Duodenal mucosa (tissue), 2 donors: ENCODE measurements at regions not wholly inside any gene's neighbourhood (a gene's known extent, or its start where the extent isn't known, plus 50 kb on each side); places are given as distances from the start of the nearest gene placed in this dataset.

Experiments
- H3K27ac ChIP-seq: one replicate; pipeline ENCODE4 v1.7.0; 2013; ENCODE audit warnings: low read depth, low read length
- H3K27me3 ChIP-seq, 2 donors: one replicate each; pipeline ENCODE4 v1.7.0; 2013; ENCODE audit warnings: low read length in 2 of 2, control low read depth in 1 of 2; ENCODE audit not compliant: insufficient read depth in 2 of 2, control insufficient read depth in 1 of 2
- H3K36me3 ChIP-seq, 2 donors: one replicate each; pipeline ENCODE4 v1.7.0; 2013; ENCODE audit warnings: low read length in 2 of 2, control low read depth in 1 of 2; ENCODE audit not compliant: insufficient read depth in 2 of 2, control insufficient read depth in 1 of 2
- H3K4me1 ChIP-seq, 2 donors: one replicate each; pipeline ENCODE4 v1.7.0; 2013; ENCODE audit warnings: low read length in 2 of 2, control low read depth in 1 of 2; ENCODE audit not compliant: insufficient read depth in 2 of 2, control insufficient read depth in 1 of 2
- H3K4me3 ChIP-seq, 2 donors: one replicate each; pipeline ENCODE4 v1.7.0; 2013; ENCODE audit warnings: low read length in 2 of 2, low read depth in 1 of 2
- H3K9ac ChIP-seq, 2 donors: one replicate each; pipeline ENCODE4 v1.7.0; 2013; ENCODE audit warnings: low read length in 2 of 2, low read depth in 1 of 2
- H3K9me3 ChIP-seq, 2 donors: one replicate each; pipeline ENCODE4 v1.7.0; 2013; ENCODE audit warnings: low read length in 2 of 2, control low read depth in 1 of 2; ENCODE audit not compliant: control insufficient read depth in 1 of 2

GRCh38 chr4:136748165-136748564 lies 784.1 kb downstream of the PCDH18 start:
- no peak overlapping the region for H3K27ac ChIP-seq
- H3K9ac ChIP-seq, result no peak overlapping the region
- no peaks in the 10 kb centered on the region for H3K27me3 ChIP-seq
- no peaks in the 10 kb centered on the region for H3K36me3 ChIP-seq
- peaks cover 0 to 6% of the 10 kb centered on the region in 2 donors for H3K9me3 ChIP-seq
- no peak overlapping the region for H3K4me3 ChIP-seq
- no peaks in the 10 kb centered on the region for H3K4me1 ChIP-seq

DNA sequence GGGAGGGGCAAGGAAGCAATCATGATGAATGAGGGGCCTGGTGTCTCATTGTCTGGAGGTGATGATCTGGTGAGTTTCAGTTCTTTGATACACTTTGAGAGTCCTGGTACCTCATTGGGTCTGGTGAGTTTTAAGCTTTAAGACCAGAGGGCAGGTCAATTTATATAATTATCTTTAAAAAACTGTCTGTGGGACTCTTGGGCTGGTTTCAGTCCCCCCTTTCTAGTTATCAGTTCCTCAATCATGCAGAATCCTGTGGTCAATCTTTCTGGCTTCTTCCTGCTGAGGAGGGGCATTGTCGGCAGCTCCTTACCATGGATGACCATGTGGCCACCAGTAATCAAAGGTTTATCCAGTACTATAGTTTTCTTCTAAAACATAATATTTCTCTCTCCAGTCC lies 789.1 kb downstream of the PCDH18 start:
- Histone ChIP-seq H3K9ac (no peak overlapping the region), H3K9me3 (peaks cover 0 to 7% of the 10 kb centered on the region in 2 donors), H3K36me3 (no peaks in the 10 kb centered on the region), H3K27me3 (no peaks in the 10 kb centered on the region), H3K4me3 (no peak overlapping the region), H3K4me1 (no peaks in the 10 kb centered on the region), H3K27ac (no peak overlapping the region)

GRCh38 chr4:136742333-136742732 lies 790.0 kb downstream of the PCDH18 start:
- Histone ChIP-seq H3K9me3 (peaks cover 0 to 7% of the 10 kb centered on the region in 2 donors), H3K36me3 (no peaks in the 10 kb centered on the region), H3K4me3 (no peak overlapping the region), H3K4me1 (no peaks in the 10 kb centered on the region), H3K27me3 (no peaks in the 10 kb centered on the region), H3K9ac (no peak overlapping the region), H3K27ac (no peak overlapping the region)

DNA sequence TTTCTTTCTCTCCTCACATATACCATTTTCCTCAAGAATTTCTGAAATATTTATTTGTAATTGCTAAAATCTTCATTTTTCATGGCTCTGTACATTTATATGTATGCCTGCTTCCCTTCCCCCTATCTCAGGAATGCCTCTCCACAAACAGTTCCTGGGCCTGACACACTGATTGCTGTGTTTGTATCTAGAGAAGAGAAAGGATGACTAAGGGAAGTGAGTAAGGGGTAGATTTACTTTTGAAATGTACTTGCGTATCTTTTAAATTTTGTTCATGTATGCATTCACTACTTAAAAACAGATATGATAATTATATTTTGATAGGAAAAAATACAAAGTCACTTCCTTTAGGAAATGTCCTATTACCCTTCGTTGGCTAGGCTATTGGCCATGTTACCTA lies 790.8 kb downstream of the PCDH18 start:
- Histone ChIP-seq H3K4me1 (no peaks in the 10 kb centered on the region), H3K27me3 (no peaks in the 10 kb centered on the region), H3K4me3 (no peak overlapping the region), H3K36me3 (no peaks in the 10 kb centered on the region), H3K9ac (no peak overlapping the region), H3K27ac (no peak overlapping the region), H3K9me3 (peaks cover 0 to 7% of the 10 kb centered on the region in 2 donors)

- peaks cover 0 to 7% of the 10 kb centered on the region in 2 donors for H3K9me3 ChIP-seq
- no peaks in the 10 kb centered on the region for H3K36me3 ChIP-seq
- H3K27me3 ChIP-seq, result no peaks in the 10 kb centered on the region
- no peak overlapping the region for H3K4me3 ChIP-seq
- H3K27ac ChIP-seq, result no peak overlapping the region
- H3K4me1 ChIP-seq, result no peaks in the 10 kb centered on the region
- H3K9ac ChIP-seq, result no peak overlapping the region
Measured at GRCh38 chr4:136740326-136740725, 792.0 kb downstream of the PCDH18 start.

- Histone ChIP-seq H3K27ac (no peak overlapping the region), H3K27me3 (no peaks in the 10 kb centered on the region), H3K9me3 (no peaks in the 10 kb centered on the region), H3K9ac (no peak overlapping the region), H3K4me1 (no peaks in the 10 kb centered on the region), H3K4me3 (no peak overlapping the region), H3K36me3 (no peaks in the 10 kb centered on the region)
Measured at GRCh38 chr4:136737066-136737465, 795.2 kb downstream of the PCDH18 start.

GRCh38 chr4:136731025-136731424 lies 801.3 kb downstream of the PCDH18 start:
- H3K4me3 ChIP-seq, result no peak overlapping the region
- H3K9ac ChIP-seq, result no peak overlapping the region

DNA sequence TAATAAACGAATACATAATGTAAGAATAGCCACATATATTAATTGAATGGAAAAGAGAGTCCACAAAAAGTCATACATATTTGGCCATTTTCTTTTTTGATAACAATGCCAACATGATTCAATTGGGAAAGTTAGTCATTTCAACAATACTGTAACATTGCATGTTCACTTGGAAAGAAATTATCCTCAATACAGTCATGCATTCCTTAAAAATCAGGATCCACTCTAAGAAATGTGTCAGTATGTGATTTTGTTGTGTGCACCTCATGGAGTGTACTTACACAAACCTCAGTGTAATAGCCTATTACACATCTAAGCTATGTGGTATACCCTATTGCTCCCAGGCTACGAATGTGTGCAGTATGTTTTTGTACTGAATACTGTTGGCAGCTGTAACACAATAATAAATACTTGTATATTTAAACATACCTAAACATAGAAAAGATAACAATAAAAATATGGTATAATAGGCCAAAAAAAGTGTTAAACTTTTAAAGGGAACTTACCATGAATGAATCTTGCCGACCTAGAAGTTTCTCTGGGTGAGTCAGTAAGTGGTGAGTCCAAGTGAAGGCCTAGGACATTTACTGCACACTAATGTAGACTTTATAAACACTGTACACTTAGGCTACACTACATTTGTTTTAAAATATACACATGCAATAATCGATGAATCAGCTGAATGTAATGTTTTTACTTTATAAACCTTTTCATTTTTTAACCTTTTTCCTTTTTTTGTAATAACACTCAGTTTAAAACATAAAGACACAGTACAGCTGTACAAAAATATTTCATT lies 806.8 kb downstream of the PCDH18 start:
- H3K27ac ChIP-seq, result no peak overlapping the region
- no peaks in the 10 kb centered on the region for H3K36me3 ChIP-seq
- H3K4me1 ChIP-seq, result no peaks in the 10 kb centered on the region
- H3K4me3 ChIP-seq, result no peak overlapping the region
- peaks cover 0 to 16% of the 10 kb centered on the region in 2 donors for H3K9me3 ChIP-seq
- H3K27me3 ChIP-seq, result no peaks in the 10 kb centered on the region
- no peak overlapping the region for H3K9ac ChIP-seq

More at GRCh38 chr4:136731025-136731424, 801.3 kb downstream of the PCDH18 start:
- Histone ChIP-seq H3K4me1 (no peaks in the 10 kb centered on the region), H3K36me3 (no peaks in the 10 kb centered on the region), H3K9me3 (no peaks in the 10 kb centered on the region), H3K27ac (no peak overlapping the region), H3K27me3 (no peaks in the 10 kb centered on the region)

- Histone ChIP-seq H3K9me3 (peaks cover 0 to 1% of the 10 kb centered on the region in 2 donors), H3K9ac (no peak overlapping the region), H3K36me3 (no peaks in the 10 kb centered on the region), H3K27me3 (no peaks in the 10 kb centered on the region), H3K4me1 (no peaks in the 10 kb centered on the region), H3K27ac (no peak overlapping the region), H3K4me3 (no peak overlapping the region)
Measured at GRCh38 chr4:136713140-136713539, 819.2 kb downstream of the PCDH18 start.

DNA sequence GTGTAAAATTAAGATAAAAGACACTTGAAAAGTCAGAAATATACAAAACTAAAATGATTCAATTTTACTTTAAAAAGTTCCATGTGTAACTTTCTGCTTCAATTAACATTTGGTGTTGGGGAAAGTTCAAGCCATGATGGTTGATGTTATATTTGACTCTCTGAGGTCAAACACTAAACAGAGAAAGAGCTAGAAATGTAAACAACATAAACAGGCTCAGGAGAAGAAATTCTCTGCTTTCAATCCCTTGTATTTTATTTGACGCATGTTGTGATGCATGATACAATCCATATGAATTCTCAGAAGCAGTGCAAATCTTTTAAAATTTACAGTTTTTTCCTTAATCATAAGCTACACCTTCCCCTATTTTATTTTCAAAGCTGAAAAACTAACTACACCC lies 822.4 kb downstream of the PCDH18 start:
- no peak overlapping the region for H3K27ac ChIP-seq
- H3K9me3 ChIP-seq, result peaks cover 0 to 1% of the 10 kb centered on the region in 2 donors
- no peak overlapping the region for H3K9ac ChIP-seq
- no peak overlapping the region for H3K4me3 ChIP-seq
- H3K4me1 ChIP-seq, result no peaks in the 10 kb centered on the region
- H3K27me3 ChIP-seq, result no peaks in the 10 kb centered on the region
- H3K36me3 ChIP-seq, result no peaks in the 10 kb centered on the region
